ENCODE measurements at regions not wholly inside any gene's neighbourhood (a gene's known extent, or its start where the extent isn't known, plus 50 kb on each side); places are given as distances from the start of the nearest gene placed in this dataset.

GRCh38 chr2:217086038-217086522, 226.2 kb upstream of the TNP1 start:
- Histone ChIP-seq H3K4me1 (ENCODE audit: control insufficient read depth, insufficient read depth, low read length) (no peaks in the 10 kb centered on the region), H3K36me3 (ENCODE audit: control insufficient read depth, insufficient read depth, low read length) (no peaks in the 10 kb centered on the region)

GRCh38 chr2:217085543-217085942, 225.7 kb upstream of the TNP1 start:
- Histone ChIP-seq H3K27me3 (ENCODE audit: control insufficient read depth, insufficient read depth, low read length) (peaks cover 2% of the 10 kb centered on the region), H3K9me3 (ENCODE audit: control insufficient read depth, low read depth, low read length) (no peaks in the 10 kb centered on the region), H3K36me3 (ENCODE audit: control insufficient read depth, insufficient read depth, low read length) (no peaks in the 10 kb centered on the region), H3K27ac (ENCODE audit: low read length) (no peak overlapping the region), H3K4me3 (ENCODE audit: low read length) (no peak overlapping the region), H3K4me1 (ENCODE audit: control insufficient read depth, insufficient read depth, low read length) (no peaks in the 10 kb centered on the region)
- DNase-seq, result no peak
- WGBS (ENCODE audit: insufficient coverage, low lambda C conversion rate), result no CpG with 5 or more reads among the region's 2 CpGs

More at GRCh38 chr2:217086038-217086522, 226.2 kb upstream of the TNP1 start:
- WGBS (ENCODE audit: insufficient coverage, low lambda C conversion rate), result no CpG with 5 or more reads among the region's 1 CpG
- Histone ChIP-seq H3K9me3 (ENCODE audit: control insufficient read depth, low read depth, low read length) (no peaks in the 10 kb centered on the region), H3K4me3 (ENCODE audit: low read length) (no peak overlapping the region), H3K27ac (ENCODE audit: low read length) (no peak overlapping the region), H3K27me3 (ENCODE audit: control insufficient read depth, insufficient read depth, low read length) (peaks cover 2% of the 10 kb centered on the region)
- no peak for DNase-seq

DNA sequence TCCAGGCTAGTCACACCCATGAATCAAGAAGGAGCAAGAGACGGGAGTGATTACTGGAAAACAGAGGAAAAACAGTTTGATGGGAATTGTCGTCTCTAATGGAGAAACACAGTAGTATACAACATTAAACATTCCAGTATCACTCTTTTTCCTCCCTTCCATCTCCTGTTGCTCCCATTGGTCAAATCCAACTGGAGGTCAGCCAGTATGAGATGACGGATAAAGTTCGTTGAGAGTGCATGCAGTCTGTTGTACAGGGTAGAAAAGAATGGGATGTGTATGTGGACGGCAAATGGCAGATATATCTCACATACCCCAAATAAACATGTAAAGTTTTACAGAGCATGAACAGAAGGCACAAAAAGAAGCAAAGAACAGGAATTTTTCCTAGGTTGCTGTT, 221.9 kb upstream of the TNP1 start:
- DNase-seq, result no peak
- WGBS (ENCODE audit: insufficient coverage, low lambda C conversion rate), result 100% methylated on average over 2 of the region's 5 CpGs
- Histone ChIP-seq H3K27me3 (ENCODE audit: control insufficient read depth, insufficient read depth, low read length) (peaks cover 2% of the 10 kb centered on the region), H3K4me3 (ENCODE audit: low read length) (no peak overlapping the region), H3K36me3 (ENCODE audit: control insufficient read depth, insufficient read depth, low read length) (no peaks in the 10 kb centered on the region), H3K9me3 (ENCODE audit: control insufficient read depth, low read depth, low read length) (no peaks in the 10 kb centered on the region), H3K27ac (ENCODE audit: low read length) (no peak overlapping the region), H3K4me1 (ENCODE audit: control insufficient read depth, insufficient read depth, low read length) (no peaks in the 10 kb centered on the region)

- DNase-seq, result no peak
- no peak overlapping the region for H3K4me3 ChIP-seq (ENCODE audit: low read length)
- no peaks in the 10 kb centered on the region for H3K9me3 ChIP-seq (ENCODE audit: control insufficient read depth, low read depth, low read length)
- H3K27me3 ChIP-seq (ENCODE audit: control insufficient read depth, insufficient read depth, low read length), result peaks cover 2% of the 10 kb centered on the region
- H3K36me3 ChIP-seq (ENCODE audit: control insufficient read depth, insufficient read depth, low read length), result no peaks in the 10 kb centered on the region
- H3K4me1 ChIP-seq (ENCODE audit: control insufficient read depth, insufficient read depth, low read length), result no peaks in the 10 kb centered on the region
- WGBS (ENCODE audit: insufficient coverage, low lambda C conversion rate), result no CpG with 5 or more reads among the region's 1 CpG
- H3K27ac ChIP-seq (ENCODE audit: low read length), result no peak overlapping the region
Observed at GRCh38 chr2:217079165-217079564, 219.3 kb upstream of the TNP1 start.

DNA sequence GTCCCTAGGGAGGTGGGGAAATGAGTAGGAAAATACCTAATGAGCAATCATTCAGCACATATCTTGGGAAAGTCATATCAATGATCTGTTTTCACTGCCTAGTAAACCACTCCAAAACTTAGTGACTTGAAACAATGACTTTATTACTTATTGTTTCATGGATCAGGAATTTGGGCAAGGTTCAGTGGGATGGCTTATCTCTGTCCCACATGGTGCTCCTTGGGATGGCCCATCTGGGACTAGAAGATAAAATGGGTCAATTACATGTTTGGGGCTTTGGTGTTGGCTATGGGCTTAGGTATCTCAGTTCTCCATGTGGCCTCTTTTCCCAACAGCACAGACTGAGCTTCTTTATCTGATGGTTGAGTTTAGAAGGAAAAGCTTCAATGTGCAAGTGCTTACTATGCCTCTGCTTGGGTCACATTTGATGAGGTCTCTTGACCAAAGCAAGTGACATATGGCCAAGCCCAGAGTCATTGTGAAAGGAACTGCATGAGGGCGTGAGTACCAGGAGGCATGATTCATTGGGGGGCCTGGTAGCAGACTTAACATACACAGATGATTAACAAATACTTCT, 218.1 kb upstream of the TNP1 start:
- Histone ChIP-seq H3K4me1 (ENCODE audit: control insufficient read depth, insufficient read depth, low read length) (no peaks in the 10 kb centered on the region), H3K4me3 (ENCODE audit: low read length) (no peak overlapping the region), H3K36me3 (ENCODE audit: control insufficient read depth, insufficient read depth, low read length) (no peaks in the 10 kb centered on the region), H3K27me3 (ENCODE audit: control insufficient read depth, insufficient read depth, low read length) (peaks cover 2% of the 10 kb centered on the region), H3K9me3 (ENCODE audit: control insufficient read depth, low read depth, low read length) (no peaks in the 10 kb centered on the region), H3K27ac (ENCODE audit: low read length) (no peak overlapping the region)
- no CpG with 5 or more reads among the region's 1 CpG for WGBS (ENCODE audit: insufficient coverage, low lambda C conversion rate)
- DNase-seq, result no peak

DNA sequence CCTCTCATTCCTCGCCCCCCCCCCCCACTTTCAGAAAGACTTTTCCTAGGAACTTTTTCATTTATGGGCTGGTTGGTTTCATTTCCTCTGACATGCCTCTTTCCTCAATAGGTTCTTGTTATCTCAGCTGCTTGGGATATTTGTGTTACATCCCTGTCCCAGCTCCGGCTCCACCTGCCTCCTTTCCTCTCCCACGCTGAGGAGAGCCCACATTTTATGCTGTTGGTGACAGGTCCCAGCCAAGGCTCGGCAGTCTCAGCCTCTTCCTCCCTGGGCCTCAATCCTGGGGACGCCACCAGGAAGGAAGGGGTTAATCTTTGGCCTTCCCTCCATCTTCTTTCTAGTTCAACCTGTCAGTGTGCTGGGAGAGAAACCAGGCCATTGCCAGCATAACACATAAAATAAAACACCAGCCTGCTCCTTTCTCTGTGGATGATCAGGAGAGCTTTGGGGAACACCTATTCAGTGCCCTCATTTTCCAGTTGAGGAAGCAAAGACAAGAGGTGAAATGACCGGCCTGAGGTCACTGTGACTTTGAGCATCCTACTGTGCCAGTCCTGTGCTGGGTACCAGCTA, 216.9 kb upstream of the TNP1 start:
- 80% methylated on average over 1 of the region's 6 CpGs for WGBS (ENCODE audit: insufficient coverage, low lambda C conversion rate)
- no peaks in the 10 kb centered on the region for H3K9me3 ChIP-seq (ENCODE audit: control insufficient read depth, low read depth, low read length)
- DNase-seq, result no peak
- H3K4me3 ChIP-seq (ENCODE audit: low read length), result no peak overlapping the region
- no peaks in the 10 kb centered on the region for H3K27me3 ChIP-seq (ENCODE audit: control insufficient read depth, insufficient read depth, low read length)
- H3K4me1 ChIP-seq (ENCODE audit: control insufficient read depth, insufficient read depth, low read length), result no peaks in the 10 kb centered on the region
- H3K36me3 ChIP-seq (ENCODE audit: control insufficient read depth, insufficient read depth, low read length), result no peaks in the 10 kb centered on the region
- no peak overlapping the region for H3K27ac ChIP-seq (ENCODE audit: low read length)

DNA sequence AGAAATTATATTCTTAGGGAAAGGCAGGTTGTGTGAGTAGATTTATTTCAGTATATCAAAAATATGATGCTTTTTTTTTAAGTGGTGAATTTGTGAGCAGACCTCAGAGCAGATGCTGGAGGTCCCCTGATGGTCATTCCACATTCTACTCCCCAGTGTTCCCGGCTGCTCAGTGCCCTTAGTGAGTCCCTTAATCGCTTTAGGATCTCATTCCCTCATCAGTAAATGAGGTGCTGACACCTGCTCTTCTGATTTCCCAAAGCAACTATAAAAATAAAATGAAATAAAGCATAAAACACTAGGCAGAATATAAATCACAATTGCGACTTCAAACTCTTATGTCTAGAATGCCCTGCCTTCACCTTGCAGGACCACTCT, 216.2 kb upstream of the TNP1 start:
- H3K4me1 ChIP-seq (ENCODE audit: control insufficient read depth, insufficient read depth, low read length), result no peaks in the 10 kb centered on the region
- no peaks in the 10 kb centered on the region for H3K36me3 ChIP-seq (ENCODE audit: control insufficient read depth, insufficient read depth, low read length)
- H3K4me3 ChIP-seq (ENCODE audit: low read length), result no peak overlapping the region
- no peak overlapping the region for H3K27ac ChIP-seq (ENCODE audit: low read length)
- no peak for DNase-seq
- H3K9me3 ChIP-seq (ENCODE audit: control insufficient read depth, low read depth, low read length), result no peaks in the 10 kb centered on the region
- WGBS (ENCODE audit: insufficient coverage, low lambda C conversion rate), result no CpG with 5 or more reads among the region's 3 CpGs
- no peaks in the 10 kb centered on the region for H3K27me3 ChIP-seq (ENCODE audit: control insufficient read depth, insufficient read depth, low read length)

DNA sequence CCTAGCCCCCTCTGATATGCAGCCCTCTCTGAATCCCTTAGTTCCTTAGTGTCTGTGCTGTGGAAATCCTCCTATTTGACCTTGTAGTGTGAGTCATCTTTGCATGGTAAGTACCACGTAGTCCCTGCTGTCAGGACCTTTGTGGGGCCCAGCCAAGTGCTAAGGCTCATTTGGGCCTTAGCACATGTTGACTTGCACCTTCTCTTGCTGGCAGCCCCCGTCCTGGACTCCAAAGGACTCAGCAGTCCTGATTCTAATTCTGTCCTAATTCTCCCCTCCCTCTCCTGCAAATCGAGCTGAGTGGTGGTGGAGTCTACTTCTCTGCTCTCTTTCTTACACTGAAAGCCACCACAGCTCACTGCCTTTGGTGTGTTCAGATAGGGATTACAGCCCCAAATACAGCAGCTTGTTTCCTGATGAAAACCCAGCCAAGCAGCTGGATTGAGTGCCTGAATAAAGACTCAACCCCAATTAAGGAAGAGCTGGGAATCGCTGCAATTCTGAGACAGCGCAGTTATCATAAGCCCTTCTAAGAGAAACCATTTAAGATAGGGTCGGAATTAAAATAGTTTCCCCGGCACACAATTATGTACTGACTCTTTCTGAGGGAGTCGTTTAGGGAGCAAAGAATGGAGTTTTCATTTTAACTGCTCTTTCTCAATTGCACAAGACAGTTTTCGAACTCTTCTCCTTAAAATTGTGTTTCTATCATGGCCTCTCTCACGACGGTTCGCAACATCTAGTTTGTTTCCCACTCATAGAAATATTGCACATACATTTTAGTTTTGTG, 215.6 kb upstream of the TNP1 start:
- H3K9me3 ChIP-seq (ENCODE audit: control insufficient read depth, low read depth, low read length), result no peaks in the 10 kb centered on the region
- H3K4me3 ChIP-seq (ENCODE audit: low read length), result no peak overlapping the region
- no peaks in the 10 kb centered on the region for H3K27me3 ChIP-seq (ENCODE audit: control insufficient read depth, insufficient read depth, low read length)
- no peak for DNase-seq
- no peaks in the 10 kb centered on the region for H3K4me1 ChIP-seq (ENCODE audit: control insufficient read depth, insufficient read depth, low read length)
- H3K36me3 ChIP-seq (ENCODE audit: control insufficient read depth, insufficient read depth, low read length), result no peaks in the 10 kb centered on the region
- no peak overlapping the region for H3K27ac ChIP-seq (ENCODE audit: low read length)
- WGBS (ENCODE audit: insufficient coverage, low lambda C conversion rate), result 80% methylated on average over 5 of the region's 12 CpGs

DNA sequence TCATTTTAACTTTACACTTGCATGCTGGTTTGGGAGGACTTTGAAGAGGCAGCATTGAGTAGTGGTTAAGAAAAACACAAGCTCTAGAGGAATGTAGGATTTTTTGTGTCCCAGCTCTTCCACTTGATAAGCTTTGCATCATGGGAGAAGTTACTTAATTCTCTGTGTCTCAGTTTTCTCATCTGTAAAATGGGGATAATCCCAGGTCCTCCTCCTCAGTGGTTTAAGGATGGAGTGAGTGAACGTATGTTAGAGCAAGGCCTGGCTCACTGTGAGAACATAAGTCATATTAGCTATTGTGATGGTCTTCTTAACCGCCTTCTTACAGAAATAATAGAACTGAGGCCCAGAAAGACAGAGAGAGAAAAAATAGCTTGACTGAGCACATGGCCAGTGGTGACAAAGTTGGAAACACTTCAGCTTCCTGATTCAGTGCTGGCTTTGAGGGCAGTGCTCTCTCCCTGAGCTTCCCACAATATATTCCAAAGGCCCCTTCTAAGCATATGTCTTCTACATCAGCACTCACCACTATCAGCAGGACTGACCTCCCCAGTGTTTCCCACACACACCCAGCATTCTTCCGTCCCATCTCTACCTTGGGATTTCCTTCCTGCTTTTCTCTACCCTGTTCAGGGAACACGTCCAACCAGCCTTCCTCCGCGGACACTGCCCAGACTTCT, 214.9 kb upstream of the TNP1 start:
- WGBS (ENCODE audit: insufficient coverage, low lambda C conversion rate), result 100% methylated on average over 4 of the region's 6 CpGs
- no peaks in the 10 kb centered on the region for H3K27me3 ChIP-seq (ENCODE audit: control insufficient read depth, insufficient read depth, low read length)
- H3K4me1 ChIP-seq (ENCODE audit: control insufficient read depth, insufficient read depth, low read length), result no peaks in the 10 kb centered on the region
- no peak for DNase-seq
- no peaks in the 10 kb centered on the region for H3K9me3 ChIP-seq (ENCODE audit: control insufficient read depth, low read depth, low read length)
- no peak overlapping the region for H3K4me3 ChIP-seq (ENCODE audit: low read length)
- no peak overlapping the region for H3K27ac ChIP-seq (ENCODE audit: low read length)
- H3K36me3 ChIP-seq (ENCODE audit: control insufficient read depth, insufficient read depth, low read length), result no peaks in the 10 kb centered on the region

DNA sequence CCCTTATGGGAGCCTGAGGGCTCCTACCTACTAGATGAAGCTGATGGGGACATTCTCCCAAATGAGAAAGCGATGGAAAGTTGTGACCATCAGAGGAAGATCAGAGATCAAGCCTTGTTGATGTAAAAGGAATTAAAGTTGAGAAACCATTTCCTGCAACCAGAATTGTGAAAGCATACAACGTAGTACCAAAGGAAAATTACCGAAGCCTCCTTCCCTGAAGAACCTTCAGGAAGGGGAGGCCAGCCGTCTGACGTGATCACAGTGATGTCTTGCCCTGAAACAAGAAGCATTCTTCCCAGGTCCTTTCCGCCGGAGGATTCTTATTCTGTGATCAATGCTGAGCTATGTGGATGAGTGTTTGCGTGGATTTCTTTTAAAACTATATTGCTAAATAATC, 211.6 kb upstream of the TNP1 start:
- H3K9me3 ChIP-seq (ENCODE audit: control insufficient read depth, low read depth, low read length), result peaks cover 12% of the 10 kb centered on the region
- H3K4me1 ChIP-seq (ENCODE audit: control insufficient read depth, insufficient read depth, low read length), result no peaks in the 10 kb centered on the region
- H3K36me3 ChIP-seq (ENCODE audit: control insufficient read depth, insufficient read depth, low read length), result no peaks in the 10 kb centered on the region
- no peak for DNase-seq
- no peak overlapping the region for H3K4me3 ChIP-seq (ENCODE audit: low read length)
- no peak overlapping the region for H3K27ac ChIP-seq (ENCODE audit: low read length)
- WGBS (ENCODE audit: insufficient coverage, low lambda C conversion rate), result no CpG with 5 or more reads among the region's 8 CpGs
- no peaks in the 10 kb centered on the region for H3K27me3 ChIP-seq (ENCODE audit: control insufficient read depth, insufficient read depth, low read length)

Data from large intestine (tissue), 3 donors.